CD4-positive, alpha-beta T cell treated with Interleukin-15 for 1 hour (primary cell): ENCODE measurements at regions not wholly inside any gene's neighbourhood (a gene's known extent, or its start where the extent isn't known, plus 50 kb on each side); places are given as distances from the start of the nearest gene placed in this dataset.

ENCODE experiments used
- DNase-seq: peaks from one replicate; pipeline ENCODE4 v3.0.0-alpha.2; 2020

DNA sequence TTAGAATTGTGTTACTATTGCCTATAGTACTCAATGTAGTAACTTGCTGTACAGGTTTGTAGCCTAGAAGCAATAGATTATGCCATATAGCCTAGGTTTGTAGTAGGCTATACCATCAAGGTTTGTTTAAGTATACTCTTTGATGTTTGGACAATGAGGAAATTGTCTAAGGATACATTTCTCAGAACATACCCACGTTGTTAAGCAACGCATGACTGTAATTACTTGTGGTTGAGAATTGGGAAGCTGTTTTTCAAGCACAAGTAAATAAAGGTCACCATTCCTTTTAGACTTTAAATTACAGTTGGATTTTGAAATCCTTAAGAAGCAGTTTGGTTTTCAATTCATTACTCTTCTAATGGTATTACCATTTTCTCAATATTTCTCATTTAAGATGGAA lies 89.8 kb upstream of the KCNH7 start:
- DNase-seq, result no peak

DNA sequence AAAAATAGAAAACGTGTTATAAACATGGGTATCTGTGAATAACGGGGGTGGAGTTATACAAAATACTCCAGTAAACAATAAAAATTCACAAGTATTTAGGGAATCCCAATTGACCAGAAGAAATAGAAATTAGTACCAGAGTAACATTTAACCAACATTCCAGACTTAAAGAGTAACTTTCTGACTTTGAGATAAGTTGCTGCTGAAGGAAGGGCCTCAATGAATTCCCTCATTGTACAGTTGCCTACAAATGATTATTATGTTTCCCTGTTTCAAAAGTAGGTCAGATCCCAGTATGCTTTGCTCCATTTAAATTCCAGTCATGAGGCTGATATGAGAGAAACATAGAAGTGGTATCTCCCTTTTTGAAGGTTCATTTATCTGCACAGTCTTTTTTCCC lies 88.3 kb upstream of the KCNH7 start:
- DNase-seq, result no peak

- no peak for DNase-seq
Observed at GRCh38 chr2:162926501-162926900, 87.9 kb upstream of the KCNH7 start.

DNA sequence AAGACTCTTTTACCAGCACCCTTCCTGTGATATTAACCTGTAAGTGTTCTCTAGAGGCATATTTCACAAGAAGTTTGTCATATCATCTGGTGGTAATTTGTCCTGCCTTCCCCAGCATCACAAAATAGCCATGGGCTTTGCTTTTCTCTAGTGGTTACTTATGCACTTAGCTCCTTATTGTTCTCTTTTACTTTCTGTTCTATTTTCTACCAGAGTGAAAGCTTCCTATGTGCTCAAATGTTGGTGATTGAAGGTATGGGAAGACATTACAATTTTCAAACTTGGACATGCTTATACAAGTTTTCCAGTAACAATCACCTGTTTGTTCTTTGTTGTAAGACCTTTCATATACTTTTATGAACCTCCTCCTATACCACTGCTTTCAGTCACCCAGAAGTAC lies 87.0 kb upstream of the KCNH7 start:
- DNase-seq, result no peak

DNA sequence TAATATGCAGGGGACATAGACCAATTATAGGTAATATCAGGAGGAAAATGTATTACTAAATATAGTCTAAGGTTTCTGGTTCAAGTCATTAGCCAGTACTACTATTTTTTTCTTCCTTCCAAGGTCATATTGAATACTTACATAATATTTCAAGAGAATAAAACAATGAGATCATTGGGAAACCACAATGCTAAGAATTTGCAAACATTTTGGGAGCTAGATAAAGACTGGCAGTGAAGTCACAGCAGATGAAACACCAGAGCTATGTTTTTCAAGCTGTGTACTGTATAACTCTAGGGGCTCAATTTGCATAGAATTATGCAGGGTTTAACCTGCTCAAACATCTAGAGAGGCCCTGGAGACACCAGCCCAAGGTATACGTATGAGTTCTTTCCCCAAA lies 80.5 kb upstream of the KCNH7 start:
- DNase-seq, result no peak

- no peak for DNase-seq
Observed at GRCh38 chr2:162917626-162918025, 79.1 kb upstream of the KCNH7 start.

DNA sequence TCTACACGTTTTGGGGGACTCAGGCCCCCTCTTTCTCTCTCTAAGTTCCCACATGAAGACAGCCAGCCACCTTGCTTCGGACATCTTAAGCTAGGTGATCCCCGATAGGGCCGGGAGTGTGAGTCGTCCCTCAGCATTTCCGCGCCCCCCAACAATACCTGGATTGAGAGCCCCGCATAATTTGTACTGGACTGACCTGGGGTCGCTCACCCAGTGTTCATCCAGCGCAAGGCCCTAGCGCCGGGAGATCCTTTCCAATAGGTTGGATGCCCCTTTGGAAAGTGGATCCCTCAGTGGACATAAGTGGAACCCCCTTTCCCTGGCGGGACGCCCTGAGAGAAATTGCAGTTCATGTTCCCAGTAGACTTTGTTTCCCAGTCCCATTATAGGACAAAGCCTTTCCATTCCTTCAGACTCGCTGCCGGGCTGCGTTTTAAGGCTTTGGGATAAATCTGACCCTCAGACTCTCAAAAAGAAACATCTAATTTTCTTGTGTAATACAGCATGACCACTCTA lies 77.8 kb upstream of the KCNH7 start:
- DNase-seq, result no peak

GRCh38 chr2:162915858-162916257 lies 77.3 kb upstream of the KCNH7 start:
- DNase-seq, result no peak

GRCh38 chr2:162914161-162914560 lies 75.6 kb upstream of the KCNH7 start:
- DNase-seq, result no peak

GRCh38 chr2:162912787-162913186 lies 74.2 kb upstream of the KCNH7 start:
- no peak for DNase-seq

DNA sequence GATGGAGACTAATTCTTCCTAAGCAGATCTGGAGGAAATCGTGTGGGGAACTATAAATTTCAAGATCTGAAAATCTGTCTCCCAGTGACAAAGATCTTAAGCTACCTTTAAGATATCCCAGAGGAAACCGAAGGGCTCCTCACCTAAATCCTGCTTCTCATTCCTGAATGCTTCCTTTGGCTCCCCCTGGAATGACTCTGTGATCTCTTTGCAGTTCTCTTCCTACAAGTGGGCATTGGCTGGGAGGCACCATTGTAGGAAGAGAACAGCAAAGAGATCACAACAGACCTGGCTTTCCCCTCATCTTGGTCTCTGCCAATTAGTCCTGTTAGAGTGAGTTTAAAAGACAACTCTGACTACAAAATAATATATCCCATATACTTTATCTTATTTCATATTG lies 70.0 kb upstream of the KCNH7 start:
- DNase-seq, result no peak

DNA sequence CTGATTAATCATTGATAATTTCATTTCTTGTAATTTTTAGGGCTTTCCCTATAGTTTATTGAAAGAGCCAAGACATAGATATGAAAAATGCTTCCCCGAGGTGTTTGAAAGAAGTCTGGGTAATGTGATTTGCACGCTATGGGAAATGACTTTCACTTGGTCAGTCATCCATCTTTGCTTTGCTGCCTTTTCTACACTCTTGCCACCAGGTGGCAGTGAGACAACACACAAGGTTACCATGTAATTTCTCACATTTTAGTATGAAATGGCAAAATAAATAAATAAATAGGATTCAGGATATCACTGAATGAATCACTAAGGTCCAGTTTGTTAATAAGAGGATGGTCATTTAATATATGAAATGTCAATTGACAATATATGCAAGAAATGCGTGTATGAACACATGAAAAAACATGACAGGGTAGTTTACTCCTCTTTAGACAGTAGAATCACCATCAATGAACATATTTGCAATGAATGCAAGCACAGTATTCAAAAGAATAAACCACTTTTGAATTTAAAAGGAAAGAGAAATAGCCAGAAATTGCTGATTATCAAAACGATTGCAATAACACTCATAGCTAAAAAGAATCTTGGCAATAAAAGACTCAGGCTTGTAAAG lies 52.2 kb upstream of the KCNH7 start:
- DNase-seq, result no peak

GRCh38 chr2:162888652-162889051 lies 50.1 kb upstream of the KCNH7 start:
- DNase-seq, result no peak
